ENCODE measurements at regions not wholly inside any gene's neighbourhood (a gene's known extent, or its start where the extent isn't known, plus 50 kb on each side); places are given as distances from the start of the nearest gene placed in this dataset.
A peak's percentile ranks its signal among the peaks of the same experiment; 100 is the strongest.

DNA sequence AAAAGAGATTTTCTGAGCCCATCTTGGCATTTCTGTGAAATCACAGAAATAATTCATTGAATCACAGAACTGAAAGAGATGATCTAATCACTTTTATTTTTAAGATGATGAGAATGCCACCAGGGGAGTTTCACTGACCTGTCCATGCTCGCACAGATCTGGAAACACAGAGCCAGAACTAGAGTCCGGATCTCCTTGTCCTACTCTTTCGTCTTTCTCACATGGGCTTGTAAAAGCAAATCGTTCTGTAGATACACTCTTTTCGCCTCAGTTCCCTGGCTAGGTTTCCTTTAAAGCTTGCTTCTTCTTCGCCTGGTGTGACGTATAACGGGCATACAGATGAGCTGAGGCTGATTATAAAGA lies 122.5 kb upstream of the SPRED1 start:
- ATAC-seq (ENCODE audit: low read depth) (no peak), DNase-seq (no peak)
- intact Hi-C loops (cut with micrococcal nuclease) = no loop called here
- H3K4me1 Mint-ChIP-seq = peaks cover 20% of the 10 kb centered on the region
- Histone ChIP-seq H3K27me3 (replicated peaks in 1 of 4; ENCODE audit: control extremely low read depth in 1 of 4, control insufficient read depth in 3 of 4, insufficient read depth in 4 of 4, low read length in 3 of 4) (peaks cover 0 to 2% (median 0%) of the 10 kb centered on the region in 4 experiments), H3K36me3 (replicated peaks in 1 of 2; ENCODE audit: control extremely low read depth in 1 of 2, control insufficient read depth in 1 of 2, extremely low read depth in 1 of 2, insufficient read depth in 2 of 2, low read length in 1 of 2) (no peaks in the 10 kb centered on the region), H2AFZ (ENCODE audit: insufficient read depth, low read depth, low read length, poor library complexity, severe bottlenecking) (peak overlapping the region; percentile 55), H3K79me2 (ENCODE audit: control insufficient read depth, insufficient read depth, low read length) (no peaks in the 10 kb centered on the region), H3K4me1 (ENCODE audit: control insufficient read depth in 2 of 2, insufficient read depth in 2 of 2, low read length in 2 of 2) (peaks cover 13 to 16% of the 10 kb centered on the region in 2 donors), H3K4me3 (ENCODE audit: control extremely low read depth in 1 of 5, extremely low read depth in 1 of 5, insufficient read depth in 1 of 5, low read depth in 2 of 5, low read length in 4 of 5) (peak overlapping the region in 3 of 5 experiments; percentile 10 to 28 (median 14)), H3K4me2 (replicated peaks; ENCODE audit: low read depth, low read length, poor library complexity, severe bottlenecking) (peak overlapping the region; percentile 52), H3K9ac (ENCODE audit: low read length) (peak overlapping the region; percentile 48), H3K9me3 (ENCODE audit: control extremely low read depth in 1 of 3, control insufficient read depth in 2 of 3, insufficient read depth in 1 of 3, low read length in 2 of 3) (no peaks in the 10 kb centered on the region), H4K20me1 (ENCODE audit: control insufficient read depth, insufficient read depth, low read length, poor library complexity, severe bottlenecking) (no peaks in the 10 kb centered on the region), H3K27ac (ENCODE audit: low read length in 2 of 2) (no peak overlapping the region)
- ChIA-PET CTCF (interaction anchor here (0.7 kb wide), 1 partner anchor 372 kb away, joined by 4 read pairs; no protein-coding TSS in a partner anchor), POLR2A (interaction anchor here (0.6 kb wide), 1 partner anchor 121 kb away, joined by 3 read pairs; no protein-coding TSS in a partner anchor)
- no peak overlapping the region for H3K27ac Mint-ChIP-seq
- no peaks in the 10 kb centered on the region for H3K9me3 Mint-ChIP-seq (ENCODE audit: insufficient read depth)
- no peak for TF ChIP-seq EZH2 (IDR thresholded peaks at IDR 0.05; ENCODE audit: borderline replicate concordance, insufficient read depth, low read depth, low read length, poor library complexity, severe bottlenecking)
- no peaks in the 10 kb centered on the region for H3K27me3 Mint-ChIP-seq
- H3K4me3 Mint-ChIP-seq = peak overlapping the region; percentile 73
- WGBS (ENCODE audit: insufficient coverage) = 77% methylated on average over 8 of the region's 8 CpGs

DNA sequence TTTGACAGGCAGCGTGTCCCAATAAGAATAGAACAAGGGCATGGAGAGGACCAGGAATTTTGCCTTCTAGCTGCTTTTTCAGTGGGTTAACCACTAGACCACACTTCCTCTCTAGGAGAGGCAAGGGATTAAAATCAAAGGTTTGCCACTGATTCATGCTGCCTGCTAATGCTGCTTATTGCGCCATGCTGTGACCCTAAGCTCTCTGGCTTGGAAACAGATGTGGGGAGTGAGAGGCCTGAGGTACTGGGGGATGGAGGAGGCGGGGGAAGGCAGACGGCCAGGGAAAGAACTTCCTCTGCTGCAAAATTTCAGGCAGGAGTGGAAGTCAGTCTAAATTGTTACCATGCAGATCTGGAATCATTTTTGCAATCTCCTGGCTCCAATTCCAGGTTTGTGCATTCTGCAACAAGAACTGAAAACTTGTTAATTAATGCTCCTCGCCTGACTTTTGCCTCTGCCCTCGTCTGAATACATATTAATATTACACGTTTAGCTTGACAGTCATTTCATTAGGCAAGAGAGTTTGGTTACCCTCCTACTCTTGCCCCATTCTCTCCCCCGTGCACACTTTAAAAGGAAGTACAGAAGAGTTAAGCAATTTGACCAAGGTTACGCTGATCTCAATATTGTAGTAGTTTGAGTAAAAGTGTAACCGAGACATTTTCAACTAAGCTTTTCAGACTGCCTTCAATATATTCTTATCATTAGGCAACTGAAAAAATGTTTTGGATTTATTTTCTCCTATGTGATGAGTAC lies 121.7 kb upstream of the SPRED1 start:
- Histone ChIP-seq H3K9me3 (ENCODE audit: control extremely low read depth in 1 of 3, control insufficient read depth in 2 of 3, insufficient read depth in 1 of 3, low read length in 2 of 3) (no peaks in the 10 kb centered on the region), H2AFZ (ENCODE audit: insufficient read depth, low read depth, low read length, poor library complexity, severe bottlenecking) (no peak overlapping the region), H3K4me1 (ENCODE audit: control insufficient read depth in 2 of 2, insufficient read depth in 2 of 2, low read length in 2 of 2) (peaks cover 13 to 16% of the 10 kb centered on the region in 2 donors), H3K79me2 (ENCODE audit: control insufficient read depth, insufficient read depth, low read length) (no peaks in the 10 kb centered on the region), H4K20me1 (ENCODE audit: control insufficient read depth, insufficient read depth, low read length, poor library complexity, severe bottlenecking) (no peaks in the 10 kb centered on the region), H3K27ac (ENCODE audit: low read length in 2 of 2) (no peak overlapping the region), H3K36me3 (replicated peaks in 1 of 2; ENCODE audit: control extremely low read depth in 1 of 2, control insufficient read depth in 1 of 2, extremely low read depth in 1 of 2, insufficient read depth in 2 of 2, low read length in 1 of 2) (no peaks in the 10 kb centered on the region), H3K9ac (ENCODE audit: low read length) (no peak overlapping the region), H3K4me2 (replicated peaks; ENCODE audit: low read depth, low read length, poor library complexity, severe bottlenecking) (no peak overlapping the region), H3K27me3 (replicated peaks in 1 of 4; ENCODE audit: control extremely low read depth in 1 of 4, control insufficient read depth in 3 of 4, insufficient read depth in 4 of 4, low read length in 3 of 4) (peaks cover 0 to 2% (median 0%) of the 10 kb centered on the region in 4 experiments), H3K4me3 (ENCODE audit: control extremely low read depth in 1 of 5, extremely low read depth in 1 of 5, insufficient read depth in 1 of 5, low read depth in 2 of 5, low read length in 4 of 5) (no peak overlapping the region)
- no peak overlapping the region for H3K27ac Mint-ChIP-seq
- ChIA-PET CTCF (interaction anchor here (0.7 kb wide), 1 partner anchor 372 kb away, joined by 4 read pairs; no protein-coding TSS in a partner anchor), POLR2A (no interaction called here)
- H3K4me3 Mint-ChIP-seq = peak overlapping the region; percentile 12
- H3K4me1 Mint-ChIP-seq = peaks cover 20% of the 10 kb centered on the region
- no peaks in the 10 kb centered on the region for H3K9me3 Mint-ChIP-seq (ENCODE audit: insufficient read depth)
- H3K27me3 Mint-ChIP-seq = no peaks in the 10 kb centered on the region
- intact Hi-C loops (cut with micrococcal nuclease) = no loop called here
- DNase-seq = no peak
- ATAC-seq (ENCODE audit: low read depth) = no peak
- WGBS (ENCODE audit: insufficient coverage) = 69% methylated on average over 3 of the region's 10 CpGs
- TF ChIP-seq EZH2 (IDR thresholded peaks at IDR 0.05; ENCODE audit: borderline replicate concordance, insufficient read depth, low read depth, low read length, poor library complexity, severe bottlenecking) = no peak
- TF ChIP-seq, protein P1, sequence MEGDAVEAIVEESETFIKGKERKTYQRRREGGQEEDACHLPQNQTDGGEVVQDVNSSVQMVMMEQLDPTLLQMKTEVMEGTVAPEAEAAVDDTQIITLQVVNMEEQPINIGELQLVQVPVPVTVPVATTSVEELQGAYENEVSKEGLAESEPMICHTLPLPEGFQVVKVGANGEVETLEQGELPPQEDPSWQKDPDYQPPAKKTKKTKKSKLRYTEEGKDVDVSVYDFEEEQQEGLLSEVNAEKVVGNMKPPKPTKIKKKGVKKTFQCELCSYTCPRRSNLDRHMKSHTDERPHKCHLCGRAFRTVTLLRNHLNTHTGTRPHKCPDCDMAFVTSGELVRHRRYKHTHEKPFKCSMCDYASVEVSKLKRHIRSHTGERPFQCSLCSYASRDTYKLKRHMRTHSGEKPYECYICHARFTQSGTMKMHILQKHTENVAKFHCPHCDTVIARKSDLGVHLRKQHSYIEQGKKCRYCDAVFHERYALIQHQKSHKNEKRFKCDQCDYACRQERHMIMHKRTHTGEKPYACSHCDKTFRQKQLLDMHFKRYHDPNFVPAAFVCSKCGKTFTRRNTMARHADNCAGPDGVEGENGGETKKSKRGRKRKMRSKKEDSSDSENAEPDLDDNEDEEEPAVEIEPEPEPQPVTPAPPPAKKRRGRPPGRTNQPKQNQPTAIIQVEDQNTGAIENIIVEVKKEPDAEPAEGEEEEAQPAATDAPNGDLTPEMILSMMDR (IDR thresholded peaks at IDR 0.05) = no peak
